ENCODE measurements at regions not wholly inside any gene's neighbourhood (a gene's known extent, or its start where the extent isn't known, plus 50 kb on each side); places are given as distances from the start of the nearest gene placed in this dataset.

- BruUV-seq (replicated peaks) = no TSS peak
- dilution Hi-C loops (cut with MboI; ENCODE audit: extremely low pct_ligation_motif_present, low sequenced_read_pairs) (no loop called here), intact Hi-C loops (cut with micrococcal nuclease) (no loop called here)
- no peaks in the 10 kb centered on the region for H4K20me1 ChIP-seq (replicated peaks; ENCODE audit: control insufficient read depth, extremely low read depth, insufficient read depth, low read length)
- H3K9me3 ChIP-seq (replicated peaks; ENCODE audit: control insufficient read depth, insufficient read depth, low read length) = peaks cover 2% of the 10 kb centered on the region
- no peak overlapping the region for H3K4me2 ChIP-seq (ENCODE audit: insufficient read depth, low read length)
- no peak overlapping the region for H2AFZ ChIP-seq (ENCODE audit: low read depth, low read length)
- CTCF ChIA-PET = no interaction called here
- no peaks in the 10 kb centered on the region for H3K4me1 ChIP-seq (ENCODE audit: control insufficient read depth, extremely low read depth, insufficient read depth, low read length)
- no peaks in the 10 kb centered on the region for H3K79me2 ChIP-seq (ENCODE audit: control insufficient read depth, insufficient read depth, low read length)
- H3K27me3 ChIP-seq (ENCODE audit: control insufficient read depth in 2 of 2, insufficient read depth in 2 of 2, low read length in 2 of 2) = no peaks in the 10 kb centered on the region
- POLR2A ChIA-PET = no interaction called here
- H3K9ac ChIP-seq (replicated peaks; ENCODE audit: extremely low read depth, insufficient read depth, low read length) = no peak overlapping the region
- H3K4me3 ChIP-seq (replicated peaks in 1 of 3; ENCODE audit: insufficient read depth in 1 of 3, low read depth in 1 of 3, low read length in 3 of 3) = no peak overlapping the region
- TF ChIP-seq MYC (IDR thresholded peaks at IDR 0.05; ENCODE audit: low read depth, low read length) (no peak), POLR2AphosphoS5 (IDR thresholded peaks at IDR 0.05; ENCODE audit: insufficient read depth, low read depth, low read length) (no peak), GATA2 (IDR thresholded peaks at IDR 0.05; ENCODE audit: insufficient read depth, insufficient read length, low read depth, low read length) (no peak), MAX (IDR thresholded peaks at IDR 0.05; ENCODE audit: insufficient read depth, insufficient read length) (no peak), EZH2 (IDR thresholded peaks at IDR 0.05; ENCODE audit: borderline replicate concordance, low read depth, low read length, severe bottlenecking) (no peak), JUN (IDR thresholded peaks at IDR 0.05; ENCODE audit: borderline replicate concordance, insufficient read depth, insufficient read length, low read depth) (no peak), CTCF (IDR thresholded peaks at IDR 0.05; ENCODE audit: extremely low read depth in 1 of 2, insufficient read depth in 1 of 2, low read depth in 1 of 2, low read length in 2 of 2) (no peak), FOS (IDR thresholded peaks at IDR 0.05; ENCODE audit: borderline replicate concordance, insufficient read depth, low read length) (no peak)
- FAIRE-seq = no peak
- no peak overlapping the region for H3K27ac ChIP-seq (ENCODE audit: insufficient read depth, low read depth, low read length)
- no peaks in the 10 kb centered on the region for H3K9me1 ChIP-seq (replicated peaks; ENCODE audit: control insufficient read depth, extremely low read depth, insufficient read depth, low read length)
- no peaks in the 10 kb centered on the region for H3K36me3 ChIP-seq (ENCODE audit: control insufficient read depth in 2 of 2, extremely low read depth in 1 of 2, insufficient read depth in 2 of 2, low read length in 2 of 2)
- DNase-seq (ENCODE audit: low read depth, low spot score) = no peak
Observed at GRCh38 chr3:89806166-89806565, 698.7 kb downstream of the EPHA3 start.

Measured in endothelial cell of umbilical vein (primary cell).